PC-3 (cell line): ENCODE measurements at regions not wholly inside any gene's neighbourhood (a gene's known extent, or its start where the extent isn't known, plus 50 kb on each side); places are given as distances from the start of the nearest gene placed in this dataset.

Experiments
- ATAC-seq: fragments of 200-7000 bp; cut with Tn5 transposase; 2 replicates; pipeline ENCODE4 v1.9.1; 2020; ENCODE audit warnings: mild to moderate bottlenecking, moderate library complexity
- BruUV-seq: library from RNA; stranded (reverse); fragments of 400-500 nt; replicated peaks from 2 replicates; lab custom pipeline; 2021; lab: Mats Ljungman, UMichigan
- CTCF ChIA-PET: fragments of 300-600 bp; sonication (Branson Sonifier 250); formaldehyde crosslinking; loops from one replicate; lab custom pipeline; 2022; ENCODE audit warnings: antibody characterized with exemption; lab: Charles Lee
- POLR2A ChIA-PET: fragments of 300-600 bp; sonication (Branson Sonifier 250); formaldehyde crosslinking; loops from one replicate; lab custom pipeline; 2022; ENCODE audit warnings: antibody characterized with exemption; ENCODE audit not compliant: unreplicated experiment; lab: Charles Lee
- DNase-seq: peaks from one replicate; pipeline ENCODE4 v3.0.0-alpha.2; 2015
- H2AFZ ChIP-seq: fragments of 300-600 bp; sonication (generic); 2 replicates; pipeline ENCODE4 v1.6.0; 2016; ENCODE audit warnings: antibody characterized with exemption, low read length
- H3F3A ChIP-seq: fragments of 300-600 bp; sonication (generic); one replicate; pipeline ENCODE4 v1.6.0; 2017; ENCODE audit warnings: antibody characterized with exemption, low read length, control low read depth, mild to moderate bottlenecking; ENCODE audit not compliant: unreplicated experiment
- H3K27ac ChIP-seq: fragments of 300-600 bp; sonication (generic); 2 replicates; pipeline ENCODE4 v1.5.1; 2016; ENCODE audit warnings: mild to moderate bottlenecking, low read length
- H3K27me3 ChIP-seq: fragments of 300-600 bp; sonication (generic); 2 replicates; pipeline ENCODE4 v1.6.1; 2016; ENCODE audit warnings: low read length, mixed read lengths
- H3K36me3 ChIP-seq: fragments of 300-600 bp; sonication (generic); 2 replicates; pipeline ENCODE4 v1.6.1; 2016; ENCODE audit warnings: low read depth, mixed run types, low read length, mixed read lengths
- H3K4me1 ChIP-seq: fragments of 300-600 bp; sonication (generic); 2 replicates; pipeline ENCODE4 v1.5.1; 2016; ENCODE audit warnings: low read length; ENCODE audit not compliant: insufficient read depth
- H3K4me2 ChIP-seq: fragments of 300-600 bp; sonication (generic); 2 replicates; pipeline ENCODE4 v1.6.0; 2016; ENCODE audit warnings: low read length
- H3K4me3 ChIP-seq: fragments of 300-600 bp; sonication (generic); 2 replicates; pipeline ENCODE4 v1.5.1; 2016; ENCODE audit warnings: mild to moderate bottlenecking, low read length, mixed read lengths
- H3K79me2 ChIP-seq: fragments of 300-600 bp; sonication (generic); 2 replicates; pipeline ENCODE4 v1.6.1; 2017; ENCODE audit warnings: low read length, mixed read lengths
- H3K9ac ChIP-seq: fragments of 300-600 bp; sonication (generic); 2 replicates; pipeline ENCODE4 v1.6.0; 2016; ENCODE audit warnings: mild to moderate bottlenecking, low read length
- H3K9me2 ChIP-seq: fragments of 300-600 bp; sonication (generic); replicated peaks from 2 replicates; pipeline ENCODE4 v1.6.1; 2016; ENCODE audit warnings: mixed run types, low read length, mixed read lengths
- H3K9me3 ChIP-seq: fragments of 300-600 bp; sonication (generic); 2 replicates; pipeline ENCODE4 v1.6.1; 2016; ENCODE audit warnings: low read length, mixed read lengths
- H4K20me1 ChIP-seq: fragments of 300-600 bp; sonication (generic); 2 replicates; pipeline ENCODE4 v1.6.1; 2016; ENCODE audit warnings: low read length, mixed read lengths
- EZH2 ChIP-seq: fragments of 300-600 bp; sonication (generic); IDR thresholded peaks from one replicate; pipeline ENCODE4 v1.6.1; 2017; ENCODE audit warnings: antibody characterized with exemption, mild to moderate bottlenecking, low read length; ENCODE audit not compliant: unreplicated experiment
- EZH2phosphoT487 ChIP-seq: fragments of 300-600 bp; sonication (generic); IDR thresholded peaks from 2 replicates; pipeline ENCODE4 v1.6.1; 2018; ENCODE audit warnings: mild to moderate bottlenecking, antibody characterized with exemption, low read length, borderline replicate concordance
- intact Hi-C: fragments of 100-400 bp; cut with micrococcal nuclease; formaldehyde crosslinking; loops from 2 replicates; pipeline ENCODE4 v1.9.0; 2023
- TF ChIP-seq, protein P1 (sequence below): fragments of 300-600 bp; sonication (generic); conservative IDR thresholded peaks from 2 replicates; pipeline ENCODE4 v1.5.1; 2017; ENCODE audit warnings: antibody characterized with exemption, low read depth, mild to moderate bottlenecking, low read length

DNA sequence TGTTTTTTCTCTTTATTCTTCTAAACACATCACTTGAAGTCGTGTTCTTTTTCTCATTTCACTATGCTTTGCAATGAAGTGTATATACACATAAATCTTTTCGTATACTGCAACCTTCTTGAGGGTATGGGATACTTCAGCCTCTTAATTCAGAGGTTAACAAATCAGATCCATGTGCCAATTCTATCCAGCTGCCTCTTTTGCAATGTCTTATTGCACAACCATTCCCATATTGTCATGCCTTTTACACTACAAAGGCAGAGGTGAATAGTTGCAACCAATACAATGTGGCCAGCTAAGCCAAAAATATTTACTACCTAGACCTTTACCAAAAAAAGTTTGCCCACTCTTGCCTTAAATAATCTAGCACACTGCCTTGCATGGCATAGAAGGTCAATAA lies 224.5 kb upstream of the FOXG1 start:
- BruUV-seq = no TSS peak
- POLR2A ChIA-PET = no interaction called here
- H3K9ac ChIP-seq = no peak overlapping the region

DNA sequence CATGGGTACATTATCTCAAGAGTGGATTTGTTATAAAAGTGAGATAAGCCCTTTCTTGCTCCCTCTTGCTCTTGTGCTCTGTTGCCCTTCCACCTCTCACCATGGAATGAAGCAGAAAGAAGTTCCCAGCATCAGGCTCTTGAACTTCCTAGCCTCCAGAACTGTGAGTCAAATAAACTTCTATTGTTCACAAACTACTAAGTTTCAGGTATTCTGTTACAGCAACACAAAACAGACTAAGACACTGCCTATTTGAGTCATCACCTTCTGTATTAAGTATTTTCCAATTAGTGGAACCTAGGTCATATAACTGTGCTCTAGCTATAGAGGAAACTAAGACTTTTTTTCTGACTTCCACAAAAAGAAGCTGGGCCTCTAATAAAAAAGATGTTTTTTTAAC lies 201.2 kb upstream of the FOXG1 start:
- H3K9me3 ChIP-seq = no peaks in the 10 kb centered on the region
- H3K4me1 ChIP-seq = peaks cover 3% of the 10 kb centered on the region
- BruUV-seq = no TSS peak
- no peak overlapping the region for H2AFZ ChIP-seq
- ChIA-PET POLR2A (no interaction called here), CTCF (no interaction called here)
- no peaks in the 10 kb centered on the region for H3F3A ChIP-seq
- H3K9me2 ChIP-seq = no peaks in the 10 kb centered on the region
- no peak overlapping the region for H3K4me2 ChIP-seq
- no peak overlapping the region for H3K4me3 ChIP-seq
- intact Hi-C loops = no loop called here
- no peaks in the 10 kb centered on the region for H4K20me1 ChIP-seq
- H3K79me2 ChIP-seq = no peaks in the 10 kb centered on the region
- TF ChIP-seq EZH2 = no peak
- TF ChIP-seq, protein P1, sequence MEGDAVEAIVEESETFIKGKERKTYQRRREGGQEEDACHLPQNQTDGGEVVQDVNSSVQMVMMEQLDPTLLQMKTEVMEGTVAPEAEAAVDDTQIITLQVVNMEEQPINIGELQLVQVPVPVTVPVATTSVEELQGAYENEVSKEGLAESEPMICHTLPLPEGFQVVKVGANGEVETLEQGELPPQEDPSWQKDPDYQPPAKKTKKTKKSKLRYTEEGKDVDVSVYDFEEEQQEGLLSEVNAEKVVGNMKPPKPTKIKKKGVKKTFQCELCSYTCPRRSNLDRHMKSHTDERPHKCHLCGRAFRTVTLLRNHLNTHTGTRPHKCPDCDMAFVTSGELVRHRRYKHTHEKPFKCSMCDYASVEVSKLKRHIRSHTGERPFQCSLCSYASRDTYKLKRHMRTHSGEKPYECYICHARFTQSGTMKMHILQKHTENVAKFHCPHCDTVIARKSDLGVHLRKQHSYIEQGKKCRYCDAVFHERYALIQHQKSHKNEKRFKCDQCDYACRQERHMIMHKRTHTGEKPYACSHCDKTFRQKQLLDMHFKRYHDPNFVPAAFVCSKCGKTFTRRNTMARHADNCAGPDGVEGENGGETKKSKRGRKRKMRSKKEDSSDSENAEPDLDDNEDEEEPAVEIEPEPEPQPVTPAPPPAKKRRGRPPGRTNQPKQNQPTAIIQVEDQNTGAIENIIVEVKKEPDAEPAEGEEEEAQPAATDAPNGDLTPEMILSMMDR = no peak
- TF ChIP-seq EZH2phosphoT487 = no peak
- H3K27me3 ChIP-seq = no peaks in the 10 kb centered on the region
- H3K36me3 ChIP-seq = no peaks in the 10 kb centered on the region
- H3K9ac ChIP-seq = no peak overlapping the region
- H3K27ac ChIP-seq = no peak overlapping the region
- ATAC-seq (no peak), DNase-seq (no peak)

More for the DNA sequence above, 224.5 kb upstream of the FOXG1 start:
- Histone ChIP-seq H4K20me1 (no peaks in the 10 kb centered on the region), H3K9me3 (no peaks in the 10 kb centered on the region), H3K36me3 (no peaks in the 10 kb centered on the region), H3K27me3 (no peaks in the 10 kb centered on the region), H3K4me2 (no peak overlapping the region), H3K27ac (no peak overlapping the region), H3K4me3 (no peak overlapping the region), H3K4me1 (no peaks in the 10 kb centered on the region), H2AFZ (no peak overlapping the region), H3K9me2 (no peaks in the 10 kb centered on the region), H3K79me2 (no peaks in the 10 kb centered on the region), H3F3A (no peaks in the 10 kb centered on the region)
- CTCF ChIA-PET = no interaction called here
- ATAC-seq = no peak
- TF ChIP-seq EZH2phosphoT487 (no peak), EZH2 (no peak)
- TF ChIP-seq, protein P1 = no peak
- intact Hi-C loops = no loop called here
- DNase-seq = peak; percentile 14

DNA sequence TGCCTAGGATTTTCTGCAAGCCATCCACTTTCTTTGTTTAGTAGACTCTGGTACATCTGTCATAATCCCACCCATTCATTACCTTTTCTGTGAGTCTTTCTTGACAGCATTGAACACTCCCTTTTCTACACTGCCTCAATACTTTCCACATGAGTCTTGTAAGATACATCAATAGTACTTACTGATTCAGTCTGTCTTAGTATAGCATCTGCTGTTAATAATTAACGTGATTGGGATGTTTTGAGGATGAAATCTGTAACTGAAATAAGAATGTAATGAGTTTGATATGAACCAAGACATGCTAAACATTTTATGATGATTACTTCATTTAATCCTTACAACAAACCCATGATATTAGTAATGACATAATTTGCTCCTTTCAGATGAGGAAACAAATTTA lies 196.2 kb upstream of the FOXG1 start:
- Histone ChIP-seq H3K4me1 (peaks cover 21% of the 10 kb centered on the region), H3K27me3 (no peaks in the 10 kb centered on the region), H3K4me2 (no peak overlapping the region), H3K9me3 (peaks cover 10% of the 10 kb centered on the region; the same call in 1 of the 2 replicates), H3K9ac (no peak overlapping the region), H3K4me3 (no peak overlapping the region), H3K9me2 (no peaks in the 10 kb centered on the region), H3K79me2 (no peaks in the 10 kb centered on the region), H3K27ac (no peak overlapping the region), H3K36me3 (peaks cover 16% of the 10 kb centered on the region; the same call in 1 of the 2 replicates), H3F3A (no peaks in the 10 kb centered on the region), H2AFZ (no peak overlapping the region), H4K20me1 (no peaks in the 10 kb centered on the region)
- BruUV-seq = no TSS peak
- ChIA-PET CTCF (no interaction called here), POLR2A (no interaction called here)
- ATAC-seq = no peak
- TF ChIP-seq EZH2phosphoT487 (no peak), EZH2 (no peak)
- TF ChIP-seq, protein P1 = no peak
- no peak for DNase-seq
- intact Hi-C loops = no loop called here
